SK-N-SH (cell line): ENCODE measurements at regions not wholly inside any gene's neighbourhood (a gene's known extent, or its start where the extent isn't known, plus 50 kb on each side); places are given as distances from the start of the nearest gene placed in this dataset.

ENCODE experiments used
- CTCF ChIA-PET: fragments of 300-600, 350-600 bp; formaldehyde crosslinking; extraction: SDS; loops from one replicate; lab custom pipeline; 2021; lab: Yijun Ruan, JAX
- POLR2A ChIA-PET: fragments of 350-600 bp; sonication (Branson Sonifier 250); formaldehyde crosslinking; extraction: SDS; loops from one replicate; lab custom pipeline; 2020; ENCODE audit warnings: antibody characterized with exemption, inconsistent platforms; lab: Yijun Ruan, JAX
- DNase-seq: peaks from one replicate; pipeline ENCODE4 v3.0.0; 2012
- H2AFZ ChIP-seq: fragments of 200-600 bp; sonication (generic); 2 replicates; pipeline ENCODE4 v1.8.1; 2016; ENCODE audit warnings: antibody characterized with exemption, mild to moderate bottlenecking, low read depth
- H3F3A ChIP-seq: fragments of 200-600 bp; sonication (generic); replicated peaks from 2 replicates; pipeline ENCODE3; 2016; ENCODE audit warnings: antibody characterized with exemption, mild to moderate bottlenecking; ENCODE audit not compliant: insufficient read depth
- H3K27ac ChIP-seq, 2 experiments: fragments of 200-500 bp in 1 of 2; fragments of 200-600 bp in 1 of 2; sonication (Bioruptor generic) in 1 of 2; sonication (generic), shearing (Covaris generic) in 1 of 2; 2 replicates each; pipeline versions ENCODE4 v1.5.1 to v1.6.1; 2014 to 2016; ENCODE audit warnings: low read depth in 2 of 2, inconsistent platforms in 1 of 2, low read length in 1 of 2, mild to moderate bottlenecking in 1 of 2, mixed read lengths in 1 of 2
- H3K27me3 ChIP-seq: fragments of 200-600 bp; sonication (generic), shearing (Covaris generic); 2 replicates; pipeline ENCODE4 v1.6.1; 2016; ENCODE audit warnings: mixed run types; ENCODE audit not compliant: insufficient read depth
- H3K36me3 ChIP-seq, 2 experiments: fragments of 200-500 bp in 1 of 2; fragments of 200-600 bp in 1 of 2; sonication (Bioruptor generic) in 1 of 2; sonication (generic) in 1 of 2; replicated peaks in 1 of 2; 2 replicates each; pipeline versions ENCODE3 to v1.5.1; 2014 to 2016; ENCODE audit warnings: low read length in 1 of 2, mild to moderate bottlenecking in 1 of 2; ENCODE audit not compliant: insufficient read depth in 2 of 2, control insufficient read depth in 1 of 2
- H3K4me1 ChIP-seq, 2 experiments: fragments of 200-500 bp in 1 of 2; fragments of 200-600 bp in 1 of 2; sonication (Bioruptor generic) in 1 of 2; sonication (generic), shearing (Covaris generic) in 1 of 2; 2 replicates each; pipeline versions ENCODE4 v1.5.1 to v1.6.1; 2014 to 2016; ENCODE audit warnings: low read depth in 1 of 2, low read length in 1 of 2, mixed run types in 1 of 2; ENCODE audit not compliant: insufficient read depth in 2 of 2, control insufficient read depth in 1 of 2
- H3K4me2 ChIP-seq: fragments of 200-600 bp; sonication (generic), shearing (Covaris generic); 2 replicates; pipeline ENCODE4 v1.6.1; 2017; ENCODE audit warnings: mixed run types
- H3K4me3 ChIP-seq, 2 experiments: fragments of 200-500 bp in 1 of 2; fragments of 200-600 bp in 1 of 2; sonication (Bioruptor generic) in 1 of 2; sonication (generic), shearing (Covaris generic) in 1 of 2; 2 replicates each; pipeline versions ENCODE4 v1.5.1 to v1.8.1; 2014 to 2016; ENCODE audit warnings: low read depth in 2 of 2, inconsistent platforms in 1 of 2, low read length in 1 of 2, mild to moderate bottlenecking in 1 of 2, mixed read lengths in 1 of 2, moderate library complexity in 1 of 2
- H3K79me2 ChIP-seq: fragments of 200-600 bp; sonication (generic); 2 replicates; pipeline ENCODE4 v1.8.1; 2017; ENCODE audit warnings: mild to moderate bottlenecking; ENCODE audit not compliant: insufficient read depth
- H3K9ac ChIP-seq: fragments of 200-600 bp; sonication (generic); 2 replicates; pipeline ENCODE4 v1.6.1; 2017; ENCODE audit warnings: mixed run types
- H3K9me2 ChIP-seq: fragments of 200-600 bp; sonication (generic); 2 replicates; pipeline ENCODE4 v1.6.1; 2017; ENCODE audit warnings: mixed run types
- H3K9me3 ChIP-seq: fragments of 200-600 bp; sonication (generic); 2 replicates; pipeline ENCODE4 v1.6.1; 2017; ENCODE audit warnings: mixed run types, mild to moderate bottlenecking, moderate library complexity
- H4K20me1 ChIP-seq: fragments of 200-600 bp; sonication (generic); 2 replicates; pipeline ENCODE4 v1.6.1; 2017; ENCODE audit warnings: mild to moderate bottlenecking, mixed run types; ENCODE audit not compliant: insufficient read depth
- GABPA ChIP-seq: IDR thresholded peaks from 2 replicates; pipeline ENCODE4 v1.4.0; 2012; ENCODE audit warnings: low read depth, mild to moderate bottlenecking
- GATA2 ChIP-seq: sonication (generic); formaldehyde crosslinking; IDR thresholded peaks from 2 replicates; pipeline ENCODE4 v1.5.0; 2020; ENCODE audit warnings: mild to moderate bottlenecking, missing genetic modification reagents
- JUND ChIP-seq: IDR thresholded peaks from 2 replicates; pipeline ENCODE4 v1.4.0; 2012
- PBX3 ChIP-seq: IDR thresholded peaks from 2 replicates; pipeline ENCODE4; 2012
- RAD21 ChIP-seq: IDR thresholded peaks from 2 replicates; pipeline ENCODE4 v1.6.1; 2012; ENCODE audit warnings: mild to moderate bottlenecking, low read length
- SIN3A ChIP-seq: IDR thresholded peaks from 2 replicates; pipeline ENCODE4 v1.6.1; 2012; ENCODE audit warnings: low read depth, mild to moderate bottlenecking, low read length, moderate library complexity, borderline replicate concordance
- TEAD4 ChIP-seq: IDR thresholded peaks from 2 replicates; pipeline ENCODE4 v1.4.0; 2012; ENCODE audit warnings: mild to moderate bottlenecking, borderline replicate concordance; ENCODE audit not compliant: insufficient read depth
- WGBS: methylation state at CpG from one replicate; pipeline ENCODE4 v1.1.6; 2017; ENCODE audit warnings: low lambda C conversion rate; 5-methylcytosine and 5-hydroxymethylcytosine counted together
- TF ChIP-seq, protein P1 (sequence below): fragments of 200-600 bp; sonication (generic); IDR thresholded peaks from 2 replicates; pipeline ENCODE4 v1.6.1; 2017; ENCODE audit warnings: antibody characterized with exemption, mild to moderate bottlenecking, moderate library complexity

DNA sequence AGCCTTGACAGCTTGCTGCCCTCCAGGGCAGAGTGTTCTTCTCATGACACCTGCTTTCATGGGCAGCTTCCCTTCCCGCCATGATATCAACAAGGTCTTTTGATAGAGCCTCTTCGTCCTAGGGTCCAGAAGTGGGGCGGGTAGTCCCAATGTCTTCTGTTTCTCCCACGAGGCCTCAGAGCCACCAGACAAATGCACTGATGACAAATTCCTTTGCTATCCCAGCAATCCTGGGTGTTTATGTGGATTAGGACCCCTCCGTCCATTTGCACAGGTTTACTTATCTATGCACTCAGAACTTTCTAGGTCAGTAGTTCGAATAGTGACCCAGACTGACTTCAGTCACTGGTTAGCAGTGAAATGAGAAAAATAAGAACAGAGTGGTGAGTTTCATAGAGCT, 52.6 kb upstream of the PRMT8 start:
- no peaks in the 10 kb centered on the region for H3K9me3 ChIP-seq
- CTCF ChIA-PET, result interaction anchor here (1.1 to 1.5 kb wide), 2 partner anchors 13 to 138 kb away, joined by 3 to 4 read pairs; no protein-coding TSS in a partner anchor

More for the DNA sequence above, 52.6 kb upstream of the PRMT8 start:
- no peaks in the 10 kb centered on the region for H4K20me1 ChIP-seq
- no peaks in the 10 kb centered on the region for H3K9me2 ChIP-seq
- TF ChIP-seq, protein P1, sequence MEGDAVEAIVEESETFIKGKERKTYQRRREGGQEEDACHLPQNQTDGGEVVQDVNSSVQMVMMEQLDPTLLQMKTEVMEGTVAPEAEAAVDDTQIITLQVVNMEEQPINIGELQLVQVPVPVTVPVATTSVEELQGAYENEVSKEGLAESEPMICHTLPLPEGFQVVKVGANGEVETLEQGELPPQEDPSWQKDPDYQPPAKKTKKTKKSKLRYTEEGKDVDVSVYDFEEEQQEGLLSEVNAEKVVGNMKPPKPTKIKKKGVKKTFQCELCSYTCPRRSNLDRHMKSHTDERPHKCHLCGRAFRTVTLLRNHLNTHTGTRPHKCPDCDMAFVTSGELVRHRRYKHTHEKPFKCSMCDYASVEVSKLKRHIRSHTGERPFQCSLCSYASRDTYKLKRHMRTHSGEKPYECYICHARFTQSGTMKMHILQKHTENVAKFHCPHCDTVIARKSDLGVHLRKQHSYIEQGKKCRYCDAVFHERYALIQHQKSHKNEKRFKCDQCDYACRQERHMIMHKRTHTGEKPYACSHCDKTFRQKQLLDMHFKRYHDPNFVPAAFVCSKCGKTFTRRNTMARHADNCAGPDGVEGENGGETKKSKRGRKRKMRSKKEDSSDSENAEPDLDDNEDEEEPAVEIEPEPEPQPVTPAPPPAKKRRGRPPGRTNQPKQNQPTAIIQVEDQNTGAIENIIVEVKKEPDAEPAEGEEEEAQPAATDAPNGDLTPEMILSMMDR, result no peak
- TF ChIP-seq TEAD4 (no peak), PBX3 (no peak), JUND (no peak), SIN3A (no peak), GABPA (no peak), GATA2 (CRISPR knock-in tag) (no peak), RAD21 (no peak)
- H3K4me3 ChIP-seq, result no peak overlapping the region
- no peak overlapping the region for H2AFZ ChIP-seq
- 26% methylated on average over 6 of the region's 6 CpGs for WGBS
- peaks cover 11% of the 10 kb centered on the region; the same call in 1 of the 2 replicates for H3K27me3 ChIP-seq
- H3K79me2 ChIP-seq, result no peaks in the 10 kb centered on the region
- H3K27ac ChIP-seq, result no peak overlapping the region
- H3K4me2 ChIP-seq, result no peak overlapping the region
- no peaks in the 10 kb centered on the region for H3K36me3 ChIP-seq
- POLR2A ChIA-PET, result no interaction called here
- no peaks in the 10 kb centered on the region for H3F3A ChIP-seq
- H3K9ac ChIP-seq, result no peak overlapping the region
- peaks cover 0 to 7% of the 10 kb centered on the region in 2 experiments; a peak in 1 of 4 replicates for H3K4me1 ChIP-seq
- DNase-seq, result no peak
